ENCODE measurements at regions not wholly inside any gene's neighbourhood (a gene's known extent, or its start where the extent isn't known, plus 50 kb on each side); places are given as distances from the start of the nearest gene placed in this dataset.

DNA sequence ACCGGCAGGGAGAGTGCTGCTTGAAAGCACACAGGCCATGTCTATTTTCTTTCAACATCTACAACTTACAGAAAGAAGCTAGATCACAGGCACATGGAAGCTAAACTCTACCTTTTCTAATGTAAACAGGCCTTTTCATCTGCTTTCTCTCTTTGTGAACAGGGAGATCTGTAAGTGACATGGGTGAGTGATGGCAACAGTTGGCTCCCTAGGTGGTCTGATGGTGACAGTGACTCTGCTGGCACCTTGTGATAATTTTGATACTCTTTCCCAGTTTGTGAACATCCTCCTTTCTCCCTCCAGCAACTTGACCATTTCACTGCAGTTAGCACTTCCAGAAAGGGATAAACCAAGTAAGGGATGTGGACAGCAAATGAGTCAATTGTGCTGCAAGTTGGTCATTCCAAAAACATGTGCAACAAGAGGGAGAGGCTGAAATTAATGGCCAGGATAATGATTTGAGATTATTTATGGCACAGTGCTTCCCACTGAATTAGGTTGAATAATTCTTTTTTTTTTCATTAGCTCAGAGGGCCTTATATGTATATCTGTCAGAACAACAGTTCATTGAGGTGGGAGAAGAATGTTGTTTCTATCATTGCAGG lies 89.5 kb downstream of the XCL2 start:
- TF ChIP-seq, protein P1, sequence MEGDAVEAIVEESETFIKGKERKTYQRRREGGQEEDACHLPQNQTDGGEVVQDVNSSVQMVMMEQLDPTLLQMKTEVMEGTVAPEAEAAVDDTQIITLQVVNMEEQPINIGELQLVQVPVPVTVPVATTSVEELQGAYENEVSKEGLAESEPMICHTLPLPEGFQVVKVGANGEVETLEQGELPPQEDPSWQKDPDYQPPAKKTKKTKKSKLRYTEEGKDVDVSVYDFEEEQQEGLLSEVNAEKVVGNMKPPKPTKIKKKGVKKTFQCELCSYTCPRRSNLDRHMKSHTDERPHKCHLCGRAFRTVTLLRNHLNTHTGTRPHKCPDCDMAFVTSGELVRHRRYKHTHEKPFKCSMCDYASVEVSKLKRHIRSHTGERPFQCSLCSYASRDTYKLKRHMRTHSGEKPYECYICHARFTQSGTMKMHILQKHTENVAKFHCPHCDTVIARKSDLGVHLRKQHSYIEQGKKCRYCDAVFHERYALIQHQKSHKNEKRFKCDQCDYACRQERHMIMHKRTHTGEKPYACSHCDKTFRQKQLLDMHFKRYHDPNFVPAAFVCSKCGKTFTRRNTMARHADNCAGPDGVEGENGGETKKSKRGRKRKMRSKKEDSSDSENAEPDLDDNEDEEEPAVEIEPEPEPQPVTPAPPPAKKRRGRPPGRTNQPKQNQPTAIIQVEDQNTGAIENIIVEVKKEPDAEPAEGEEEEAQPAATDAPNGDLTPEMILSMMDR (IDR thresholded peaks at IDR 0.05): no peak
- no peak for TF ChIP-seq POLR2A (IDR thresholded peaks at IDR 0.05)

All from right lobe of liver (tissue), 4 donors.